Gastrocnemius medialis (tissue), 4 donors: ENCODE measurements at regions not wholly inside any gene's neighbourhood (a gene's known extent, or its start where the extent isn't known, plus 50 kb on each side); places are given as distances from the start of the nearest gene placed in this dataset.

ENCODE experiments used
- ATAC-seq, 2 donors: fragments of 150-250 bp; one replicate each; pipeline ENCODE4 v1.9.1; 2016
- DNase-seq, 2 donors: peaks; one replicate each; pipeline ENCODE4 v3.0.0-alpha.2; 2019
- H3K27ac ChIP-seq, 4 donors: fragments of 200-600 bp; sonication (generic); 1 replicate in 1 of 4; 2 replicates in 3 of 4; pipeline ENCODE4 v1.5.1; 2016 to 2018; ENCODE audit warnings: mild to moderate bottlenecking in 2 of 4, moderate library complexity in 1 of 4
- H3K27me3 ChIP-seq, 3 donors: fragments of 200-600 bp; sonication (generic) in 2 of 3; 1 replicate in 1 of 3; 2 replicates in 2 of 3; pipeline versions ENCODE4 v1.5.1 to v1.6.0; 2016 to 2019; ENCODE audit warnings: mild to moderate bottlenecking in 1 of 3, moderate library complexity in 1 of 3
- H3K36me3 ChIP-seq, 2 donors: fragments of 200-600 bp; sonication (generic) in 1 of 2; one replicate each; pipeline ENCODE4 v1.5.1; 2017 to 2018
- H3K4me1 ChIP-seq, 2 donors: fragments of 200-600 bp; sonication (generic) in 1 of 2; one replicate each; pipeline ENCODE4 v1.5.1; 2016 to 2017; ENCODE audit warnings: mild to moderate bottlenecking in 2 of 2
- H3K4me3 ChIP-seq, 4 donors: fragments of 200-600 bp; sonication (generic) in 3 of 4; 1 replicate in 1 of 4; 2 replicates in 3 of 4; pipeline ENCODE4 v1.5.1; 2016 to 2019; ENCODE audit warnings: mild to moderate bottlenecking in 2 of 4
- H3K9me3 ChIP-seq, 3 donors: fragments of 200-600 bp; sonication (generic) in 2 of 3; 1 replicate in 1 of 3; 2 replicates in 2 of 3; pipeline ENCODE4 v1.5.1; 2016 to 2019
- CTCF ChIP-seq, 5 experiments: fragments of 450-650 bp in 3 of 5; fragments of 200-600 bp in 2 of 5; sonication (generic) in 2 of 5; IDR thresholded peaks in 4 of 5; conservative IDR thresholded peaks in 1 of 5; 1 replicate in 4 of 5; 2 replicates in 1 of 5; pipeline ENCODE4 v1.5.1; 2016 to 2019; ENCODE audit warnings: antibody characterized with exemption in 5 of 5, mild to moderate bottlenecking in 3 of 5, moderate library complexity in 3 of 5
- POLR2A ChIP-seq, 2 donors: fragments of 450-650 bp; IDR thresholded peaks; one replicate each; pipeline ENCODE4 v1.6.1; 2017; ENCODE audit warnings: antibody characterized with exemption in 2 of 2, mild to moderate bottlenecking in 2 of 2, moderate library complexity in 2 of 2
- in situ Hi-C, 4 donors: fragments of 200-750 bp; cut with MboI; loops; one replicate each; pipeline versions ENCODE4 v1.15.0 to v1.8.0; 2017; ENCODE audit warnings: low sequenced_read_pairs in 4 of 4
- intact Hi-C: fragments of 100-400 bp; cut with DNase I; formaldehyde crosslinking; loops from one replicate; pipeline ENCODE4 v1.15.1; 2023; ENCODE audit warnings: low total_unique reads

GRCh38 chr6:132969196-132969595 is 154.8 kb downstream of the RPS12 start:
- intact Hi-C loops, result loop anchor here (10.0 kb wide), 1 partner anchor 406 kb away; no protein-coding TSS in a partner anchor
- Histone ChIP-seq H3K4me1 (peaks cover 10 to 22% of the 10 kb centered on the region in 2 donors), H3K4me3 (no peak overlapping the region), H3K27ac (no peak overlapping the region), H3K36me3 (no peaks in the 10 kb centered on the region), H3K27me3 (no peaks in the 10 kb centered on the region), H3K9me3 (no peaks in the 10 kb centered on the region)
- in situ Hi-C loops, result loop anchor here in 3 of 4 donors (10.0 to 25.0 kb wide), 4 partner anchors 193 to 593 kb away; no protein-coding TSS in a partner anchor
- no peak for ATAC-seq
- DNase-seq, result no peak
- TF ChIP-seq POLR2A (IDR thresholded peaks at IDR 0.05) (no peak), CTCF (IDR thresholded peaks at IDR 0.05 in 4 of 5, conservative IDR thresholded peaks at IDR 0.05 in 1 of 5) (no peak)

GRCh38 chr6:132971676-132972075 is 157.3 kb downstream of the RPS12 start:
- no peak for TF ChIP-seq CTCF (IDR thresholded peaks at IDR 0.05 in 4 of 5, conservative IDR thresholded peaks at IDR 0.05 in 1 of 5)
- TF ChIP-seq POLR2A (IDR thresholded peaks at IDR 0.05), result no peak
- Histone ChIP-seq H3K36me3 (no peaks in the 10 kb centered on the region), H3K9me3 (no peaks in the 10 kb centered on the region), H3K4me1 (peaks cover 0 to 16% of the 10 kb centered on the region in 2 donors), H3K27ac (no peak overlapping the region), H3K4me3 (no peak overlapping the region), H3K27me3 (no peaks in the 10 kb centered on the region)
- DNase-seq (no peak), ATAC-seq (no peak)
- intact Hi-C loops, result no loop called here
- in situ Hi-C loops, result loop anchor here in 2 of 4 donors (25.0 kb wide), 2 partner anchors 191 to 591 kb away; no protein-coding TSS in a partner anchor

- Histone ChIP-seq H3K9me3 (no peaks in the 10 kb centered on the region), H3K4me3 (no peak overlapping the region), H3K27ac (no peak overlapping the region), H3K27me3 (no peaks in the 10 kb centered on the region), H3K4me1 (peaks cover 0 to 16% of the 10 kb centered on the region in 2 donors), H3K36me3 (no peaks in the 10 kb centered on the region)
- in situ Hi-C loops, result loop anchor here in 2 of 4 donors (25.0 kb wide), 2 partner anchors 190 to 590 kb away; no protein-coding TSS in a partner anchor
- ATAC-seq (no peak), DNase-seq (no peak)
- intact Hi-C loops, result no loop called here
- TF ChIP-seq POLR2A (IDR thresholded peaks at IDR 0.05), result no peak
- no peak for TF ChIP-seq CTCF (IDR thresholded peaks at IDR 0.05 in 4 of 5, conservative IDR thresholded peaks at IDR 0.05 in 1 of 5)
Observed at GRCh38 chr6:132972254-132972653, 157.9 kb downstream of the RPS12 start.

GRCh38 chr6:132972971-132973370 is 158.6 kb downstream of the RPS12 start:
- no peak overlapping the region for H3K27ac ChIP-seq
- H3K36me3 ChIP-seq, result no peaks in the 10 kb centered on the region
- no peak overlapping the region for H3K4me3 ChIP-seq
- TF ChIP-seq CTCF (IDR thresholded peaks at IDR 0.05 in 4 of 5, conservative IDR thresholded peaks at IDR 0.05 in 1 of 5), result no peak
- no peak for TF ChIP-seq POLR2A (IDR thresholded peaks at IDR 0.05)
- ATAC-seq (no peak), DNase-seq (no peak)
- in situ Hi-C loops (loop anchor here in 2 of 4 donors (25.0 kb wide), 2 partner anchors 189 to 589 kb away; no protein-coding TSS in a partner anchor), intact Hi-C loops (no loop called here)
- no peaks in the 10 kb centered on the region for H3K27me3 ChIP-seq
- H3K4me1 ChIP-seq, result peaks cover 0 to 16% of the 10 kb centered on the region in 2 donors
- H3K9me3 ChIP-seq, result no peaks in the 10 kb centered on the region
